Mucosa of descending colon (tissue), 3 donors: ENCODE measurements at regions not wholly inside any gene's neighbourhood (a gene's known extent, or its start where the extent isn't known, plus 50 kb on each side); places are given as distances from the start of the nearest gene placed in this dataset.

Experiments used
- ATAC-seq: fragments of 200-7000 bp; cut with Tn5 transposase; one replicate; pipeline ENCODE4 v1.9.1; 2020; ENCODE audit warnings: mild to moderate bottlenecking, moderate library complexity
- DNase-seq, 3 donors: peaks; one replicate each; pipeline ENCODE4 v3.0.0-alpha.2; 2020
- H3K36me3 ChIP-seq: fragments of 200-600 bp; one replicate; pipeline ENCODE4 v1.8.0; 2021; ENCODE audit warnings: low read depth, mild to moderate bottlenecking
- H3K4me1 ChIP-seq: fragments of 200-600 bp; one replicate; pipeline ENCODE4 v1.8.0; 2021; ENCODE audit warnings: low read depth, mild to moderate bottlenecking
- H3K4me3 ChIP-seq: fragments of 200-600 bp; one replicate; pipeline ENCODE4 v1.8.0; 2021; ENCODE audit warnings: mild to moderate bottlenecking
- H3K9me3 ChIP-seq: fragments of 200-600 bp; one replicate; pipeline ENCODE4 v1.8.0; 2021; ENCODE audit warnings: mild to moderate bottlenecking
- intact Hi-C, 2 donors: fragments of 100-400 bp; cut with DNase I in 1 of 2; cut with micrococcal nuclease in 1 of 2; formaldehyde crosslinking; loops; one replicate each; pipeline versions ENCODE4 v1.11.0 to v1.11.1; 2022; cut with DNase I, micrococcal nuclease
- TF ChIP-seq, protein P1 (sequence below): fragments of 200-600 bp; IDR thresholded peaks from one replicate; pipeline ENCODE4 v1.8.0; 2022; ENCODE audit warnings: antibody characterized with exemption, mild to moderate bottlenecking
- donor health status: DM: no; HTN: no; CAD: no; lungs with moderate emphysema.
- donor health status: DM: no; HTN: no; CAD: no.
- donor health status: DM: no; HTN: yes; CAD: no.

DNA sequence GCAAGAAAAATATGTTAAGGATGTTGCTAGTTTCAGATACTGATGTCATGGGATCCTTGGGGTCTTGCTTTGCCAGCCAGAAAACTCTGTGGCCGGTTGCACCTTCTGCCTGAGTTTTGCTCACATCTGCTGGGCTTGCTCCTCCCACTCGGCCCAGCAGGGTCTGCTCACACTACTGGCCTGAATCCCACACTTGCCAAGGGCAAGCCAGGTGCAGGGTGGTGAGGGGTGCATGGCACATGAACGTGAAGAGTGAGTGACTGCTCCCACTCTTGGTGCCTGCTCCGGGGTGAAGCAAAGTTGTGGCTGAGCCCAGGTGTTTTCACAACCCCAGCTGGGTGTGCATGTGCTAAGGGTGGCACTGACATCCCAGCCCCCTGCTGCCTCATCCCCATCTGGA is 83.1 kb upstream of the STARD4 start:
- ATAC-seq (no peak), DNase-seq (no peak)
- TF ChIP-seq, protein P1, sequence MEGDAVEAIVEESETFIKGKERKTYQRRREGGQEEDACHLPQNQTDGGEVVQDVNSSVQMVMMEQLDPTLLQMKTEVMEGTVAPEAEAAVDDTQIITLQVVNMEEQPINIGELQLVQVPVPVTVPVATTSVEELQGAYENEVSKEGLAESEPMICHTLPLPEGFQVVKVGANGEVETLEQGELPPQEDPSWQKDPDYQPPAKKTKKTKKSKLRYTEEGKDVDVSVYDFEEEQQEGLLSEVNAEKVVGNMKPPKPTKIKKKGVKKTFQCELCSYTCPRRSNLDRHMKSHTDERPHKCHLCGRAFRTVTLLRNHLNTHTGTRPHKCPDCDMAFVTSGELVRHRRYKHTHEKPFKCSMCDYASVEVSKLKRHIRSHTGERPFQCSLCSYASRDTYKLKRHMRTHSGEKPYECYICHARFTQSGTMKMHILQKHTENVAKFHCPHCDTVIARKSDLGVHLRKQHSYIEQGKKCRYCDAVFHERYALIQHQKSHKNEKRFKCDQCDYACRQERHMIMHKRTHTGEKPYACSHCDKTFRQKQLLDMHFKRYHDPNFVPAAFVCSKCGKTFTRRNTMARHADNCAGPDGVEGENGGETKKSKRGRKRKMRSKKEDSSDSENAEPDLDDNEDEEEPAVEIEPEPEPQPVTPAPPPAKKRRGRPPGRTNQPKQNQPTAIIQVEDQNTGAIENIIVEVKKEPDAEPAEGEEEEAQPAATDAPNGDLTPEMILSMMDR: no peak
- Histone ChIP-seq H3K4me1 (no peaks in the 10 kb centered on the region), H3K9me3 (no peaks in the 10 kb centered on the region), H3K36me3 (no peaks in the 10 kb centered on the region), H3K4me3 (no peak overlapping the region)
- intact Hi-C loops: no loop called here

DNA sequence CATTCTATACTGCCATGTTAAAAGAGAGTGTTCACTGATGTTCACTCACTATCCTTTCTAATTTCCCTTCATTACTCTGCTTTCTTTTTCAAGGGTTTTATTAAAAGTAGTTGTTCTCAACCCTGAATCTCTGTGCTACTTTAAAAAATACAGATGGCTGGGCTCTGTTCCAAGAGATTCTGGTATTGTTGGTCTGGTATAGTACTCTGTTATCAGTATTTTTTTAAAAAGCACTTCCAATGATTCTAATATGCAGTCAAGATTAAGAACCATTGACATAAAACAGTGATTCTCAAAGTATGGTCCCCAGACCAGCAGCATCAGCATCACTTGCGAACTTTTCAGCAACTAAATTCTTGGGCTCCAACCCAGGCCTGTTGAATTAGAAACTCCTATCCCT is 77.0 kb upstream of the STARD4 start:
- no peaks in the 10 kb centered on the region for H3K9me3 ChIP-seq
- H3K36me3 ChIP-seq: no peaks in the 10 kb centered on the region
- TF ChIP-seq, protein P1: no peak
- H3K4me1 ChIP-seq: no peaks in the 10 kb centered on the region
- intact Hi-C loops: loop anchor here in 1 of 2 donors (10.0 kb wide), 1 partner anchor 45 kb away; no protein-coding TSS in a partner anchor
- no peak overlapping the region for H3K4me3 ChIP-seq
- DNase-seq (no peak), ATAC-seq (no peak)

DNA sequence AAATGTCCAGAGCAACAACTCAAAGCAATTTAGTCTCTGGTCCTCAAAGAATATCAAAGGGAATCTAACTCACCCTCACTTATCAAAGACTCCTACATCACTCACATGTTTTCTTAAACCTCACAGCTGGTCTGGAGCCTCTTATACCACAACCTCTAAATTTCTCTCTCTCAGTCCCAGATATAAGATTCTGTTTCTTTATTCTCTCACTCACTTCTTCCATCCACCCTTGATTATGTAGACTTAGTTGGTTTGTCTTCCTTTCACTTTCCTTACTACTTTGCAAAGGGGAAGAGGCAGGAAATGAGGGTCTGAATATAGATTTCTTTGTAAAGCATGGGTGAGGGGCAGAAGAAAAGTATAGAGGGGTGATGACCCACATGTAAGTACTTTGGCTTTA is 75.4 kb upstream of the STARD4 start:
- no peaks in the 10 kb centered on the region for H3K36me3 ChIP-seq
- no peak overlapping the region for H3K4me3 ChIP-seq
- H3K9me3 ChIP-seq: no peaks in the 10 kb centered on the region
- TF ChIP-seq, protein P1: no peak
- H3K4me1 ChIP-seq: no peaks in the 10 kb centered on the region
- DNase-seq (no peak), ATAC-seq (no peak)
- intact Hi-C loops: loop anchor here in 1 of 2 donors (10.0 kb wide), 1 partner anchor 47 kb away; no protein-coding TSS in a partner anchor

DNA sequence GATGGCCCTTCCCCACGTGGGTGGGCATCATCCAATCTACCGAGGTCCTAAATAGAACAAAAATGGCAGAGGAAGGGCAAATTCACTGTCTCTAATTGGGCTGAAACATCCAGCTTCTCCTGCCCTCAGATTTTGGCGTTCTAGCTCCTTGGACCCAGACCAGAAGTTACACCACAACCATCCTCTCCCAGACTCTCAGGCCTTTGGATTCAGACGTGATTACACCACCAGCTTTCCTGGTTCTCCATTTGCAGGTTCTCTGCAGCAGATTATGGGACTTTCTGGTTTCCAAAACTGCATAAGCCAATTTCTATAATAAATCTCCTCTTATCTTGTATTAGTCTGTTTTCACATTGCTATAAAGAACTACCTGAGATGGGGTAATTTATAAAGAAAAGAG is 73.6 kb upstream of the STARD4 start:
- TF ChIP-seq, protein P1: no peak
- no peaks in the 10 kb centered on the region for H3K4me1 ChIP-seq
- H3K36me3 ChIP-seq: no peaks in the 10 kb centered on the region
- intact Hi-C loops: loop anchor here in 1 of 2 donors (10.0 kb wide), 1 partner anchor 49 kb away; no protein-coding TSS in a partner anchor
- H3K9me3 ChIP-seq: no peaks in the 10 kb centered on the region
- DNase-seq (no peak), ATAC-seq (no peak)
- no peak overlapping the region for H3K4me3 ChIP-seq

DNA sequence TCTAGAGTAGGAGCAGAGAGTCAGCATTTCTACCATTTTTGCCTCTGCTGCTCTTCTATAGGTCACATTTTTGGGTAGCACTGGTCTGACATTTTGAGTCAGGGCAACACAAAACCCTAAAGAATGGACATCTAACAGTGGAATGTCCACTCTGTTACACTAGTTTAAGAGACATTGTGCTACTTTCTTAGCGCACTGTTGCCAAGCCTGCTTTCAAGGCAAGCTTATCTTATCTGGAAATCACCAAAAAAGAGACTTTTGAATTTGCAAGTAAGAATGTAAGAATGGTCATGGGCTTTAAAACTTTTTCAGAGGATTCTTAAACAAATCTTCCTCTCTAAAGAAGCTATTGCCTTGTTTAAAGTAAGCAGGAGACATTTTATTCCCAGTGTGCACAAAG is 73.0 kb upstream of the STARD4 start:
- DNase-seq (no peak), ATAC-seq (no peak)
- H3K4me3 ChIP-seq: no peak overlapping the region
- TF ChIP-seq, protein P1: no peak
- no peaks in the 10 kb centered on the region for H3K4me1 ChIP-seq
- no peaks in the 10 kb centered on the region for H3K36me3 ChIP-seq
- intact Hi-C loops: loop anchor here in 1 of 2 donors (10.0 kb wide), 1 partner anchor 50 kb away; no protein-coding TSS in a partner anchor
- no peaks in the 10 kb centered on the region for H3K9me3 ChIP-seq

DNA sequence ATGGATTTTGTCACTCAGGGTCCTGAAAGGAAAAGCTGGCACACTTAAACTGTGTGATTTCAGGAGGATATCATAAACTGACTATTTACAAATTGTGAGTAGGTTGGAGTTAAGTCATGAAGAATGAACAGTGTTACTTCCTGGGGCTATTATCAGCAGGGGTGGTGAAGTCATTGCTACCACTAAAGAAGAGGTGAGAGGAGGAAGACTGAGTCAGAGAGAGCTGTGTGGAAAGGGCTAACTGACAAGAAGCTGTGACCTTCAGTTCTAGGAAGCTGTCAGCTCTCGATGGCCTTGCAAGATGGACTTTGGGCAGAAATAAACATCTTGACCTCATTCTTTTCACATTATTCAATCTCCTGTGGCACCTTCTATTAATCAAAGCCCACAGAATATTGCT is 72.3 kb upstream of the STARD4 start:
- no peak for ATAC-seq
- TF ChIP-seq, protein P1: no peak
- no peak for DNase-seq
- no peaks in the 10 kb centered on the region for H3K9me3 ChIP-seq
- intact Hi-C loops: loop anchor here in 1 of 2 donors (10.0 kb wide), 1 partner anchor 50 kb away; no protein-coding TSS in a partner anchor
- no peak overlapping the region for H3K4me3 ChIP-seq
- H3K36me3 ChIP-seq: no peaks in the 10 kb centered on the region
- no peaks in the 10 kb centered on the region for H3K4me1 ChIP-seq
